AG09309 (cell line): ENCODE measurements at regions not wholly inside any gene's neighbourhood (a gene's known extent, or its start where the extent isn't known, plus 50 kb on each side); places are given as distances from the start of the nearest gene placed in this dataset.

Experiments used
- DNase-seq: peaks from one replicate; pipeline ENCODE4 v3.0.0-alpha.2; 2010; ENCODE audit warnings: low read depth
- H3K4me3 ChIP-seq: 2 replicates; pipeline ENCODE4 v1.5.1; 2011; ENCODE audit warnings: mild to moderate bottlenecking, low read depth, low read length, moderate library complexity; ENCODE audit not compliant: control insufficient read depth
- TF ChIP-seq, protein P1 (sequence below): IDR thresholded peaks from 2 replicates; pipeline ENCODE4 v1.5.1; 2011; ENCODE audit warnings: mild to moderate bottlenecking, low read depth, low read length, inconsistent platforms; ENCODE audit not compliant: insufficient read depth, control insufficient read depth; ENCODE audit errors: missing control alignments

DNA sequence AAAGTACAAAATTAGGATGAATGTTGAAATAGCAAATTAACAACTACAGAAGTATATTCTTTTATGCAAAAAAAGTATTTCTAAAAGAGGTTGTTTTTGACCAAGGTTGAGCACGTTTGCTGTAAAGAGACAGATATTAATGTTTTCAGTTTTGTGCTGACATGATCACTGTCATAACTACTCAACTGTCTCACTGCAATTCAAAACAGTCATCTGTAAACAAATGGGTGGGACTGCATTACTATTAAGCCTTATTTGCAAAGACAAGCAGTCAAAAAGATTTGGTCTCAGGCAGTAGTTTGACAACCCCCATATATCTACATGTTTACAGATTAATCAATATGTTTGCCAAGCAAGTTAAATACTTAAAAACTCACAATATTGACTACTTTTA lies 109.1 kb upstream of the ZNF385D start:
- DNase-seq: no peak
- no peak overlapping the region for H3K4me3 ChIP-seq
- TF ChIP-seq, protein P1, sequence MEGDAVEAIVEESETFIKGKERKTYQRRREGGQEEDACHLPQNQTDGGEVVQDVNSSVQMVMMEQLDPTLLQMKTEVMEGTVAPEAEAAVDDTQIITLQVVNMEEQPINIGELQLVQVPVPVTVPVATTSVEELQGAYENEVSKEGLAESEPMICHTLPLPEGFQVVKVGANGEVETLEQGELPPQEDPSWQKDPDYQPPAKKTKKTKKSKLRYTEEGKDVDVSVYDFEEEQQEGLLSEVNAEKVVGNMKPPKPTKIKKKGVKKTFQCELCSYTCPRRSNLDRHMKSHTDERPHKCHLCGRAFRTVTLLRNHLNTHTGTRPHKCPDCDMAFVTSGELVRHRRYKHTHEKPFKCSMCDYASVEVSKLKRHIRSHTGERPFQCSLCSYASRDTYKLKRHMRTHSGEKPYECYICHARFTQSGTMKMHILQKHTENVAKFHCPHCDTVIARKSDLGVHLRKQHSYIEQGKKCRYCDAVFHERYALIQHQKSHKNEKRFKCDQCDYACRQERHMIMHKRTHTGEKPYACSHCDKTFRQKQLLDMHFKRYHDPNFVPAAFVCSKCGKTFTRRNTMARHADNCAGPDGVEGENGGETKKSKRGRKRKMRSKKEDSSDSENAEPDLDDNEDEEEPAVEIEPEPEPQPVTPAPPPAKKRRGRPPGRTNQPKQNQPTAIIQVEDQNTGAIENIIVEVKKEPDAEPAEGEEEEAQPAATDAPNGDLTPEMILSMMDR: no peak

DNA sequence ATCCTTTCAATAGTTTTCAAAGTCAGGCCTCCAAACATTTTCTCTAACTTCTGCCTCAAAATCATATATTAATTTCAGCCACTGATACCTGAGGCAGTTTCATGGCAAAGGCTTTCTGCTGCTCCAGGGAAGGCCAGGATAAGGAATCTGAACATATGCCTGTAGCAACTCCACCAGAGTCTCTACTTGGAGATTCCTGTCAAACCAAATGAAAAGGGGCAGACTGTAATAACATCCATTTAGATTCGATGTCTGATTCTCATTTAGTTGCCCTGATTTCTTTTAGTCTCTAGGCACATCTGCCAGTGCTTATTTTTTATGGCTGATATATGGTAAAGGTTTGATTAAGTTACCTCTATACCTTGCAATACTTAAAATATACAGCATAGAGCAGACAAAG lies 109.6 kb upstream of the ZNF385D start:
- TF ChIP-seq, protein P1: no peak
- H3K4me3 ChIP-seq: no peak overlapping the region
- DNase-seq: no peak

DNA sequence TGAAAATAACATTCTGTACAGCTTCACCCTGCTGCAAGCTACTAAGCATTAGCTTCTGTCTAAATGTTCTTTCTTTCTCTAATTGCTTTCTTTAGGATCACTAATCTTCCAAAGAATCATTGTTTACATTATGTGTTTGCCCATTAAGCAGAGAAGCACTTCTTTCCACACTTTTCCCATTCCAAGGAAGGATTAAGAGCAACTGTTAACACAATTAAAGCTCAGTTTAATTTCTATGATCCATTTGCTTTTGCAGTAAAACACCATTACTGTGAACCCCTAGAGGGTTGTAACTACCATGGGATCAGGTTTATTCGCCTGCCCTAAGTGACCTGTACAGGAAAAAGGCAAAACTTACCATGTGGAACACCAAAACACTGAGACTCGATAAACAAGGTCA lies 125.8 kb upstream of the ZNF385D start:
- no peak overlapping the region for H3K4me3 ChIP-seq
- TF ChIP-seq, protein P1: no peak
- no peak for DNase-seq

DNA sequence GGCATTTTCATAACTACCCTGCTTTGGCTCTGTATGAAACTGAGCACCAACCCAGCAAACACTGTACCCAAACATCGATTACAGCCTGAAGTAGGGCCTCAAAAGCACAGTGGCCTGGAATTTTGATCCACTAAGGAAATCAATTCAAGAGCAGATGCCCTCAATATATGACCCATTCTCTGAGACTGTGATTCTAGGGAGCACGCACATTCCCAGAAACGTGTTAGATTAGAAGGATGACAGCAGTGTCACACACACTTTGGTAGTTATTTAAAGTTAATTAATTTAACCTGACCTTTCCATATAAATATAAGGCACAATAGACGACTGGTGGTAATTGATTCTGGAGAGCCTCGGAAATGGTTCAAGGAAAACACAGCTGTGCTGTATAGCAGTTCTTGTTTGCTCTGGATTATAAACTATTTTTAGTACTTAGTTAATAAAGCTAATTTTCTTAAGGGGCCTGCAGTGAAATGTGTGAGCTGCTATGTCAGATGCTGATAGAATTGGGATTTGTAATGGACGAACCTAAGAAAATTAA lies 126.3 kb upstream of the ZNF385D start:
- TF ChIP-seq, protein P1: no peak
- H3K4me3 ChIP-seq: no peak overlapping the region
- DNase-seq: no peak

DNA sequence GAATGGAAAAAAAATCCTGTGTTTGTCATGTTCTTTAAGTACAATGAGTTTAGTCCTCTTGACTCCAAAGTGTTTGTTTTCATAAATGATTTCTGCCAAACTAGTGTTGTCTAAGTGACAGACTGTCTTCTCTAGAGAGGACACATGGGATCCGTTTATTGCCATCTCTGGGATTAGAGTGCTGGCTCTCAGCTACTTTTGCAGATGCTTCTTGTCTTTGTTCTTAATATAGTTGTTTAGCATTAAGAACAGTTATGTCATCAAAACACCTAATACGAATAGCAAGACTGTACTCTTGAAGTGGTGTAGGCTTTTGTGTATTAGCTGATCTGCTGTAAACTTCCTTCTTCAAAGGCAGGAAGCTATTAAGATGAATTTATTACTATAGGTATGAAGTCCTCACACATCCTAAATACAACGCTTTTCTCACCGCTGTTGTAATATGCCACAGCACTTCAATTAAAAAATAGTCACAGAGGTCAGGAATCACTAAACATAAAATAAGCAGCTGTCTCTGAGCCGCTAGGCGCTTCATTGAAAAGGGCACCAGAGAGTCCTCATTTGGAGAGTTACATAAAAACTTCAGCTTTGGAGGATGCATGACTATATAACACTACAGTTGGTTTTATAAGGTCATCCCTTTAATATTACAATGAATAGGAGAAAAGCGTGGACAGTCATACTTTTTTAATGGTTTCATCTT lies 128.3 kb upstream of the ZNF385D start:
- no peak overlapping the region for H3K4me3 ChIP-seq
- TF ChIP-seq, protein P1: no peak
- no peak for DNase-seq

DNA sequence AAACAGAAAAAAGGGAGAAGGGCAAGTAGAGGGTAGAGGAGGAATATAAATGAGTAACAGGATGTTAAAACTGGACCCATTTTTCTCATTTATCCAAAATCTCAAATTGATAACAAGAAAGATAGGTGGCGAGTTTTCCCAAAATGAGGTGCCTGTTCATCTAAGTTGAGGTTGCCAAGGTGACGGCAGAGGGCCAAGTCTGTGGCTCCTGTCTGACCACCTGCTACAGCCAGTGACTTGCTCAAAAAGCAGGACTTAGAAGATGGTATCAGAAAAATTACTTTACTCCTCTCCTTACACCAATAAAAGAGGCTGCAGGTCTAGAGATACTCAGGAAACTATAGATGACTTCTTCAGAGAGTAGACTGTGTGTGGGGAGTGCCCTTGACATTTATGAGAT lies 137.6 kb upstream of the ZNF385D start:
- H3K4me3 ChIP-seq: no peak overlapping the region
- TF ChIP-seq, protein P1: no peak
- DNase-seq: no peak
